Transverse colon (tissue), 4 donors: ENCODE measurements at regions not wholly inside any gene's neighbourhood (a gene's known extent, or its start where the extent isn't known, plus 50 kb on each side); places are given as distances from the start of the nearest gene placed in this dataset.

Experiments
- EP300 ChIP-seq: sonication (generic); formaldehyde crosslinking; IDR thresholded peaks from one replicate; pipeline ENCODE4 v1.6.1; 2017; ENCODE audit warnings: antibody characterized with exemption, low read depth
- POLR2A ChIP-seq: fragments of 450-650 bp; IDR thresholded peaks from one replicate; pipeline ENCODE4 v1.6.1; 2016; ENCODE audit warnings: antibody characterized with exemption, mild to moderate bottlenecking, moderate library complexity
- POLR2AphosphoS5 ChIP-seq, 3 donors: sonication (generic); formaldehyde crosslinking; IDR thresholded peaks; one replicate each; pipeline ENCODE4 v1.6.1; 2016; ENCODE audit warnings: antibody characterized with exemption in 3 of 3
- TF ChIP-seq, protein P1 (sequence below), 5 experiments: fragments of 200-600 bp in 3 of 5; fragments of 450-650 bp in 2 of 5; sonication (generic) in 3 of 5; IDR thresholded peaks; 1 replicate in 2 of 5; 2 replicates in 3 of 5; pipeline ENCODE4 v1.5.1; 2016 to 2017; ENCODE audit warnings: antibody characterized with exemption in 5 of 5, inconsistent platforms in 3 of 5, mild to moderate bottlenecking in 2 of 5, moderate library complexity in 1 of 5

DNA sequence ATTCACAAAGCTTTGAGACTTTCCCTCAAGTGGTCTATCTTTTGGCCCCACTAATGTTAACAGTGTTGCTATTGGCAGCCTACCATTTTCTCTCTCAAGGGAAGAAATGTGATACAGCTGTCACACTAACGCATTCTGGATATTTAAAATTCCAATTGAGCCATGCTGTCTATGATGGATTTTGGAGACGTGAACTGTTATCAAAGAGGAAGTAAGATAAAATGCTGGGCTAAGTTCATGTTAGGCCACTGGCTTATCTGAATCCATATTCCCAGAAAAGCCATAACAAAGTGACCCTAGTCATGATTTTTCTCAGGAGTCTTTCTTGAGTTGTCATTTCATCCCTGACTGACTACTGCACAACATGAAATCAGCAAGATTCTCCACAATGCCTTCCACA, 200.2 kb downstream of the PHLDA1 start:
- no peak for TF ChIP-seq POLR2A
- no peak for TF ChIP-seq EP300
- TF ChIP-seq, protein P1, sequence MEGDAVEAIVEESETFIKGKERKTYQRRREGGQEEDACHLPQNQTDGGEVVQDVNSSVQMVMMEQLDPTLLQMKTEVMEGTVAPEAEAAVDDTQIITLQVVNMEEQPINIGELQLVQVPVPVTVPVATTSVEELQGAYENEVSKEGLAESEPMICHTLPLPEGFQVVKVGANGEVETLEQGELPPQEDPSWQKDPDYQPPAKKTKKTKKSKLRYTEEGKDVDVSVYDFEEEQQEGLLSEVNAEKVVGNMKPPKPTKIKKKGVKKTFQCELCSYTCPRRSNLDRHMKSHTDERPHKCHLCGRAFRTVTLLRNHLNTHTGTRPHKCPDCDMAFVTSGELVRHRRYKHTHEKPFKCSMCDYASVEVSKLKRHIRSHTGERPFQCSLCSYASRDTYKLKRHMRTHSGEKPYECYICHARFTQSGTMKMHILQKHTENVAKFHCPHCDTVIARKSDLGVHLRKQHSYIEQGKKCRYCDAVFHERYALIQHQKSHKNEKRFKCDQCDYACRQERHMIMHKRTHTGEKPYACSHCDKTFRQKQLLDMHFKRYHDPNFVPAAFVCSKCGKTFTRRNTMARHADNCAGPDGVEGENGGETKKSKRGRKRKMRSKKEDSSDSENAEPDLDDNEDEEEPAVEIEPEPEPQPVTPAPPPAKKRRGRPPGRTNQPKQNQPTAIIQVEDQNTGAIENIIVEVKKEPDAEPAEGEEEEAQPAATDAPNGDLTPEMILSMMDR (IDR thresholded peaks at IDR 0.05), result no peak
- TF ChIP-seq POLR2AphosphoS5 (IDR thresholded peaks at IDR 0.05), result no peak
